ENCODE measurements at regions not wholly inside any gene's neighbourhood (a gene's known extent, or its start where the extent isn't known, plus 50 kb on each side); places are given as distances from the start of the nearest gene placed in this dataset.

DNA sequence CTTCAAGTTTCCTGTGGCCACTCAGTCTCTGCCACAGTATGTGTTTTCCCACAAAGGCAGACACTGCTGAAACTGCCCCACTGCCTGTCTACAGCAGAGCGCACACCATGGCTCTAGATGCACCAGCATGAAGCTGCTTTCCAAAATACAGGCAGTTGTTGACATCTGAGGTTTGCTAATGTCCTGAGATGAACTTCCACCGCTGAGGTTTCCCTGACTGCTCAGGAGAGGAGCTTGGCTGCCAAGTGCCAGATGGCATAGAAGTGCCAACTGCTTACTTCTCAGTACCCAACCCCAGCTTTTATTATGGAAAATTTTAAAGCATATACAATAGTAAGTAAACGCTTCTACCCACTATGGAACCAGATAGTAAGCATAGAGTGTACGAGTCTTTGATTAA is 61.0 kb upstream of the EXOC1L start:
- Histone ChIP-seq H3K4me3 (no peak overlapping the region), H3K27ac (no peak overlapping the region), H3K27me3 (no peaks in the 10 kb centered on the region), H3K36me3 (no peaks in the 10 kb centered on the region), H3K9me3 (no peaks in the 10 kb centered on the region), H3K4me1 (ENCODE audit: insufficient read depth) (no peaks in the 10 kb centered on the region)
- no peak for TF ChIP-seq POLR2A (IDR thresholded peaks at IDR 0.05)
- no peak for DNase-seq
- 74 to 82% (median 76%) methylated on average over 4 of the region's 4 CpGs for WGBS, 3 donors
- intact Hi-C loops (cut with DNase I): no loop called here

DNA sequence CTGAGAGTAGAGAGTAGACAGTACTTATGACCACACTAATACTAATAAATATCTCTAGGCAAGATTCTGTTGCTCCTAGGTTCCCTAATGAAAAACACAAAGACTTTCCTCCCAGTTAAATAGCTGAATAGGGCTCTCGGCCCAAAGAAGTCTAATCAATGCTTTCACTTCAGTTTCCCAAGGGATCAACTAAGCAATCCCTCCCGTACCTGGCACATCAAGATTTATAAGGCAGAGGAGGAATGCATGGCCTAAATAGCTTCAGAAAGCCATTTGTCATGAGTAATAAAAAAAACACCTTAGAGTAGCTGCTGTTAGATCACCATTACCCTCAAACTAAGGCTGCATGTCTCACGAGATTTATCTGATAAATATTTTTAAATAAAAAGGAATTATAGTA is 56.8 kb upstream of the EXOC1L start:
- H3K36me3 ChIP-seq: no peaks in the 10 kb centered on the region
- no peaks in the 10 kb centered on the region for H3K4me1 ChIP-seq (ENCODE audit: insufficient read depth)
- no peaks in the 10 kb centered on the region for H3K27me3 ChIP-seq
- TF ChIP-seq EP300 (IDR thresholded peaks at IDR 0.05) (no peak), POLR2A (IDR thresholded peaks at IDR 0.05) (no peak)
- TF ChIP-seq, protein P1, sequence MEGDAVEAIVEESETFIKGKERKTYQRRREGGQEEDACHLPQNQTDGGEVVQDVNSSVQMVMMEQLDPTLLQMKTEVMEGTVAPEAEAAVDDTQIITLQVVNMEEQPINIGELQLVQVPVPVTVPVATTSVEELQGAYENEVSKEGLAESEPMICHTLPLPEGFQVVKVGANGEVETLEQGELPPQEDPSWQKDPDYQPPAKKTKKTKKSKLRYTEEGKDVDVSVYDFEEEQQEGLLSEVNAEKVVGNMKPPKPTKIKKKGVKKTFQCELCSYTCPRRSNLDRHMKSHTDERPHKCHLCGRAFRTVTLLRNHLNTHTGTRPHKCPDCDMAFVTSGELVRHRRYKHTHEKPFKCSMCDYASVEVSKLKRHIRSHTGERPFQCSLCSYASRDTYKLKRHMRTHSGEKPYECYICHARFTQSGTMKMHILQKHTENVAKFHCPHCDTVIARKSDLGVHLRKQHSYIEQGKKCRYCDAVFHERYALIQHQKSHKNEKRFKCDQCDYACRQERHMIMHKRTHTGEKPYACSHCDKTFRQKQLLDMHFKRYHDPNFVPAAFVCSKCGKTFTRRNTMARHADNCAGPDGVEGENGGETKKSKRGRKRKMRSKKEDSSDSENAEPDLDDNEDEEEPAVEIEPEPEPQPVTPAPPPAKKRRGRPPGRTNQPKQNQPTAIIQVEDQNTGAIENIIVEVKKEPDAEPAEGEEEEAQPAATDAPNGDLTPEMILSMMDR (IDR thresholded peaks at IDR 0.05): no peak
- DNase-seq: no peak
- H3K9me3 ChIP-seq: no peaks in the 10 kb centered on the region
- no peak overlapping the region for H3K27ac ChIP-seq
- WGBS, 3 donors: 37 to 59% (median 58%) methylated on average over 3 of the region's 3 CpGs
- intact Hi-C loops (cut with DNase I): no loop called here
- no peak overlapping the region for H3K4me3 ChIP-seq

DNA sequence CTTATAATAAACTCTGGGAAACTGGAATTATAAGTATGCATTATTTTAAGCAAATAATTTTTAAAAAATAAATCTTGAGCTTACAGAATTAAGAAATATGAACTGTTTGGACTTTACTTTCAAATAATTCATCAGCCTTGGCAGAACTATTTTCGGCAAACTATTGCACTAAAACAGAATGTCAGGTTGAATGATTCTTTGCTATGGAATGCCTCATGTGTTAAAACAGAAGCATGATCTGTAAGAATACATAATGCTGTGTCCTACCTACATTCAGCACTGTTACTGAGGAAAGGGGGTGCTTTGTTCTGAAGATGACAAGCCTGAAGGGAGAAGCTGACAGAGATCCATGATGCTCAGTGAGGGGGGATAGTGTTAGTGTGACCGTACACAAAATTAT is 55.6 kb upstream of the EXOC1L start:
- intact Hi-C loops (cut with DNase I): no loop called here
- 37 to 50% (median 40%) methylated on average over 2 of the region's 2 CpGs for WGBS, 3 donors
- Histone ChIP-seq H3K9me3 (no peaks in the 10 kb centered on the region), H3K36me3 (no peaks in the 10 kb centered on the region), H3K27me3 (no peaks in the 10 kb centered on the region), H3K4me1 (ENCODE audit: insufficient read depth) (no peaks in the 10 kb centered on the region), H3K27ac (no peak overlapping the region), H3K4me3 (no peak overlapping the region)
- TF ChIP-seq POLR2A (IDR thresholded peaks at IDR 0.05) (no peak), EP300 (IDR thresholded peaks at IDR 0.05) (no peak)
- TF ChIP-seq, protein P1 (IDR thresholded peaks at IDR 0.05): no peak
- DNase-seq: no peak

DNA sequence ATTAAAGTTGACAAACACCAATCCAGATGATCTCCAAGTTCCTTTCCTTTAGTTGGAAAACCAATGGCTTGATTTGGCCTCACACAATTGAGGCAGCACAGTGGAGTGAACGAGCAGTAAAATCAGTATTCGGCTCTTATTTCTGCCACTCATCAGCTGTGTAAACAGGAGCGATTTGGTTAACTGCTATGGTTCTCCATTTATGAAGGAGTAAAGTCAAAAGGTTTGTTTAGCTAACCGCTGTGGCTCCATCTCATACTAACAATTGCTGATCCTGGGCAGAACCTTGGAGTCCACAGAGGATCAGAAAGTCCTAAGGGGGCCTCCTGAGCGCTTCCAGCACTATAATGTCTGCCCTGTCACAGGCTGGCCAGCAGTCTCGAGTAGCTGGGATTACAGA is 54.5 kb upstream of the EXOC1L start:
- H3K27me3 ChIP-seq: no peaks in the 10 kb centered on the region
- H3K9me3 ChIP-seq: no peaks in the 10 kb centered on the region
- TF ChIP-seq EP300 (IDR thresholded peaks at IDR 0.05) (no peak), POLR2A (IDR thresholded peaks at IDR 0.05) (no peak)
- TF ChIP-seq, protein P1 (IDR thresholded peaks at IDR 0.05): no peak
- H3K4me1 ChIP-seq (ENCODE audit: insufficient read depth): no peaks in the 10 kb centered on the region
- intact Hi-C loops (cut with DNase I): no loop called here
- no peak overlapping the region for H3K4me3 ChIP-seq
- H3K36me3 ChIP-seq: no peaks in the 10 kb centered on the region
- DNase-seq: no peak
- H3K27ac ChIP-seq: no peak overlapping the region
- 69 to 85% (median 82%) methylated on average over 6 of the region's 6 CpGs for WGBS, 3 donors

DNA sequence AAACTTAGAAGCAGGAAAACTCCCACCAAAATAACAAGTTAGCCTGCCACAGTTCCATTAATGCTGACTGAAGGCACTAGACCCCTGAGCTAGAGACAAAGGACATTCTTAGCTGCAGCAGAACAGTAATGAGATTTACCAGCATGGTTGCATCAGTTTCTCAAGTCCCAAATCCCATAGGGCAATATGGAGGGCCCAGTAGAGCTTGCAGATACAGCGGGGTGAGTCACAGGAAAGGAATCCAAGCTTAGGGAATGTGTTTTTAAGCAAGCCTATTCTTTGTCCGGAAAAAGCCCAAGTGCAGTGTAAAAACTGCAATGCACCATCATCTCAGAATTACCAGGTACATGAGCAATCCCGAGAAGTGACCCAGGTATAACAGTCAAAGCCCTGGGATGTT is 51.3 kb upstream of the EXOC1L start:
- H3K27me3 ChIP-seq: no peaks in the 10 kb centered on the region
- no peaks in the 10 kb centered on the region for H3K9me3 ChIP-seq
- H3K4me3 ChIP-seq: no peak overlapping the region
- H3K27ac ChIP-seq: no peak overlapping the region
- no peaks in the 10 kb centered on the region for H3K4me1 ChIP-seq (ENCODE audit: insufficient read depth)
- intact Hi-C loops (cut with DNase I): no loop called here
- TF ChIP-seq, protein P1 (IDR thresholded peaks at IDR 0.05): no peak
- no peak for TF ChIP-seq EP300 (IDR thresholded peaks at IDR 0.05)
- no peak for TF ChIP-seq POLR2A (IDR thresholded peaks at IDR 0.05)
- DNase-seq: no peak
- no peaks in the 10 kb centered on the region for H3K36me3 ChIP-seq
- WGBS, 3 donors: 68 to 72% (median 69%) methylated on average over 3 of the region's 3 CpGs

Data from ovary (tissue), 7 donors.